NCI-H345 (cell line): ENCODE measurements at regions not wholly inside any gene's neighbourhood (a gene's known extent, or its start where the extent isn't known, plus 50 kb on each side); places are given as distances from the start of the nearest gene placed in this dataset.
"Not testable (repeated sequence)": the region's sequence is repeated elsewhere in the genome, so short reads cannot be mapped to it uniquely, and the experiment has no call there.

Experiments used
- DNase-seq: peaks from one replicate; lab custom pipeline; 2025; lab: John Stamatoyannopoulos, UW

GRCh38 chr14:71165121-71166031, 258.1 kb downstream of the PCNX1 start:
- DNase-seq = no peak

GRCh38 chr14:71166180-71166837, 259.1 kb downstream of the PCNX1 start:
- no peak for DNase-seq

GRCh38 chr14:71167325-71167950, 260.2 kb downstream of the PCNX1 start:
- DNase-seq = not testable (repeated sequence)

- not testable (repeated sequence) for DNase-seq
Observed at GRCh38 chr14:71168161-71168560, 260.9 kb downstream of the PCNX1 start.

GRCh38 chr14:71168564-71169427, 261.5 kb downstream of the PCNX1 start:
- no peak for DNase-seq

GRCh38 chr14:71169861-71170260, 262.6 kb downstream of the PCNX1 start:
- DNase-seq = no peak

GRCh38 chr14:71175491-71175890, 268.2 kb downstream of the PCNX1 start:
- DNase-seq = no peak

GRCh38 chr14:71179066-71179465, 271.8 kb downstream of the PCNX1 start:
- DNase-seq = no peak

GRCh38 chr14:71180397-71180796, 273.1 kb downstream of the PCNX1 start:
- DNase-seq = no peak

GRCh38 chr14:71181215-71182003, 274.1 kb downstream of the PCNX1 start:
- no peak for DNase-seq

- DNase-seq = peak; percentile 75
Observed at GRCh38 chr14:71183876-71184689, 276.8 kb downstream of the PCNX1 start.

GRCh38 chr14:71185637-71186036, 278.4 kb downstream of the PCNX1 start:
- no peak for DNase-seq

- DNase-seq = no peak
Observed at GRCh38 chr14:71187633-71188356, 280.5 kb downstream of the PCNX1 start.

GRCh38 chr14:71190770-71191374, 283.6 kb downstream of the PCNX1 start:
- DNase-seq = no peak

- DNase-seq = peak; percentile 14
Observed at GRCh38 chr14:71193663-71194062, 286.4 kb downstream of the PCNX1 start.

GRCh38 chr14:71194251-71194650, 287.0 kb downstream of the PCNX1 start:
- no peak for DNase-seq

GRCh38 chr14:71196921-71197320, 289.7 kb downstream of the PCNX1 start:
- DNase-seq = no peak

GRCh38 chr14:71198687-71199086, 291.4 kb downstream of the PCNX1 start:
- no peak for DNase-seq

GRCh38 chr14:71201840-71202239, 294.6 kb downstream of the PCNX1 start:
- DNase-seq = no peak
